Loucy (cell line): ENCODE measurements at regions not wholly inside any gene's neighbourhood (a gene's known extent, or its start where the extent isn't known, plus 50 kb on each side); places are given as distances from the start of the nearest gene placed in this dataset.

Experiments
- EZH2phosphoT487 ChIP-seq: fragments of 200-600 bp; IDR thresholded peaks from 2 replicates; pipeline ENCODE4 v1.6.1; 2018; ENCODE audit warnings: antibody characterized with exemption, mild to moderate bottlenecking, moderate library complexity, borderline replicate concordance
- TF ChIP-seq, protein P1 (sequence below): fragments of 200-600 bp; sonication (generic); conservative IDR thresholded peaks from 2 replicates; pipeline ENCODE4 v1.5.1; 2014; ENCODE audit warnings: mild to moderate bottlenecking, antibody characterized with exemption, low read length

- TF ChIP-seq, protein P1, sequence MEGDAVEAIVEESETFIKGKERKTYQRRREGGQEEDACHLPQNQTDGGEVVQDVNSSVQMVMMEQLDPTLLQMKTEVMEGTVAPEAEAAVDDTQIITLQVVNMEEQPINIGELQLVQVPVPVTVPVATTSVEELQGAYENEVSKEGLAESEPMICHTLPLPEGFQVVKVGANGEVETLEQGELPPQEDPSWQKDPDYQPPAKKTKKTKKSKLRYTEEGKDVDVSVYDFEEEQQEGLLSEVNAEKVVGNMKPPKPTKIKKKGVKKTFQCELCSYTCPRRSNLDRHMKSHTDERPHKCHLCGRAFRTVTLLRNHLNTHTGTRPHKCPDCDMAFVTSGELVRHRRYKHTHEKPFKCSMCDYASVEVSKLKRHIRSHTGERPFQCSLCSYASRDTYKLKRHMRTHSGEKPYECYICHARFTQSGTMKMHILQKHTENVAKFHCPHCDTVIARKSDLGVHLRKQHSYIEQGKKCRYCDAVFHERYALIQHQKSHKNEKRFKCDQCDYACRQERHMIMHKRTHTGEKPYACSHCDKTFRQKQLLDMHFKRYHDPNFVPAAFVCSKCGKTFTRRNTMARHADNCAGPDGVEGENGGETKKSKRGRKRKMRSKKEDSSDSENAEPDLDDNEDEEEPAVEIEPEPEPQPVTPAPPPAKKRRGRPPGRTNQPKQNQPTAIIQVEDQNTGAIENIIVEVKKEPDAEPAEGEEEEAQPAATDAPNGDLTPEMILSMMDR, result no peak
- no peak for TF ChIP-seq EZH2phosphoT487
Observed at GRCh38 chr2:181224866-181225265, 232.3 kb upstream of the ITGA4 start.
